NCI-H2227 treated with DMSO at 0.1 percent for 48 hours (cell line): ENCODE measurements at regions not wholly inside any gene's neighbourhood (a gene's known extent, or its start where the extent isn't known, plus 50 kb on each side); places are given as distances from the start of the nearest gene placed in this dataset.

Experiments
- DNase-seq: peaks from one replicate; lab custom pipeline; 2025; lab: John Stamatoyannopoulos, UW

GRCh38 chr9:85260275-85260845 is 481.4 kb downstream of the AGTPBP1 start:
- no peak for DNase-seq

GRCh38 chr9:85258823-85259370 is 482.9 kb downstream of the AGTPBP1 start:
- peak; percentile 43 for DNase-seq

DNA sequence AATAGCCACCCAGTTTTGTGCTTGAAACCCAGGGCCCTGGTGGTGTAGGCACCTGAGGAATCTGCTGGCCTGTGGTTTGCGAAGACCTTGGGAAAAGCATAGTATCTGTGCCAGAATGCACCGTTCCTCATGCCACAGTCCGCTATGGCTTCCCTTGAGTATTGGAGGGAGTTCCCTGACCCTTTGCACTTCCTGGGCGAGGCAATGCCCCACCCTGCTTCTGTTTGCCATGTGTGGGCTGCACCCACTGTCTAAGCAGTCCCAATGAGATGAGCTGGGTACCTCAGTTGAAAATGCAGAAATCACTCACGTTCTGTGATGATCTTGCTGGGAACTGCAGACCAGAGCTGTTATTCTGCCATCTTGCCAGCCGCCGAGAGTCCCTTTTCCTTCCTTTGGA is 483.5 kb downstream of the AGTPBP1 start:
- no peak for DNase-seq

- DNase-seq, result no peak
Measured at GRCh38 chr9:85249313-85249621, 492.5 kb downstream of the AGTPBP1 start.

- DNase-seq, result no peak
Measured at GRCh38 chr9:85248514-85249312, 493.0 kb downstream of the AGTPBP1 start.

DNA sequence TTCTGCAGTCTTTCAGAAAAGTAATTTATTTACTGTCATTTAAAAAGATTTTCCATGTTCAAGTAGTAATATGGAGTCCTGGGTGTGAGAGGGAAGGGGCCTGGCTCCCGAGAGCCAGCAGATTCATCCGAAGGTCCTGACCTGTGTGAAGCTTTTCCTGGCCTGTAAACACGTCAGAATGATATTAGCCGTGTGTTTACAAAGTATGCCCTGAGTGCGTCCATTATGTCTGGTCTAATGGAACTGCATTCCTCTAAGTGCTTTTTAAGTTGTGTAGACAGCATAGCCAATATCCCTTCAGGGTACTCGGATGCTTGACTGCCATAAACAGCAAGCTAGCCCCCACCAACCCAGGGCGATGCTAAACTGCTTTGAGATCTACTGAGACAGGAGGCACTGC is 495.2 kb downstream of the AGTPBP1 start:
- DNase-seq, result peak; percentile 91

- DNase-seq, result no peak
Measured at GRCh38 chr9:85244856-85245255, 496.9 kb downstream of the AGTPBP1 start.

- no peak for DNase-seq
Measured at GRCh38 chr9:85243977-85244376, 497.8 kb downstream of the AGTPBP1 start.

DNA sequence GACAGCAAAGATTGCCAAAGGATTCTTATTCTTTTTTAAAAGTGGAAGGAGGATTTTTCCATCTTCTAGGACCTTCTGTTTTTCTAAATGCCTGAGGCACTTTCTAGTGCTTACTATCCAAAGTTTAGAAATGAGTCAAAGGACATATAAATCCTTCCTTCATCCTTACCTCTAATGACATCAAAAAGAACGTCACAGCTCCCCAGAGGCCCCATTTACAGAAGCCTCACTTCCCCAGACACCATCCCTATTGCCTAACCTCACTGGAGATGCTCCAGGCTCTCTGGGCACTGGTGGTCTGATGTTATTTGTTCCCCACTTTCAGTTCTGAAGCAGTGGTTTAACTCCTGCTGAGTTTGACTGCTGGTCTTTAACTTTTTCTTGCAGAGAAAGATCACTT is 504.3 kb downstream of the AGTPBP1 start:
- no peak for DNase-seq

- DNase-seq, result no peak
Measured at GRCh38 chr9:85230081-85230480, 511.7 kb downstream of the AGTPBP1 start.

GRCh38 chr9:85228111-85228855 is 513.5 kb downstream of the AGTPBP1 start:
- DNase-seq, result no peak

DNA sequence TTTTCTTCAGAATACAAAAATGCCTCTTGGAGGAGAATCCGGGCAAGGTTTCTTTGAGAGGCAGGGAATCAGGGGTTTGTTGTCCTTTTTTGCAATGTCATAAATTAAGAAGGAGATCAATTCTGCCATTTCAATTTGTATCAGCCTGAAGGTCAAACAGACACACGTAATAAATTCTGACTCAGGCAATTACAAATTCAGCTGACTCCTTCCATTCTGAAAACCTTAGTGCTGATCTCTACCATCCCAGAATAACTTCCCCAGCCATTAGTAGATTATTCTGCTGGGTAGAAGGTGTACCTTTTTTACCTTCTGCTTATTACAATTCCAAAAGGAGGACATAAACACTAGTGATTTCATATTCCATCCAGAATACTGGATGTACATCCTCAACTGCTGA is 516.6 kb downstream of the AGTPBP1 start:
- no peak for DNase-seq

GRCh38 chr9:85224729-85225128 is 517.0 kb downstream of the AGTPBP1 start:
- DNase-seq, result no peak

DNA sequence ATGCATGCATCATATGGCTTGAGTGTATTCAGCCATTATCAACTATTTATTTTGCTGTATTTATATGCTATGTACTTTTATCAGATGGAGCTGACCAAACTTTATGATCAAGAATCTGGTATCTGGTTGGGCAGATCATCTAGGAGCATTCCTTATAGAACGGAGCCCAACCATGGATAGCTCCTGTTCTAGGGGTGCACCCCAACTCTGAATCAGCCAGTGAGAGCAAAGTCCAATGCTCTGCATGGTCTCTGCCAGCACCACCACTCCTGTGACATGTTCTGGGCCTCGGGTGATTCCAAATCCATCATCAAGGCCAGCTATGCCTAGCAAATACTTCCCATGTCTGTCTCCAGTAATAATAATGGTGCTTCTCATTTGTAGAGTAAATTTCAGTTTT is 517.5 kb downstream of the AGTPBP1 start:
- DNase-seq, result no peak

GRCh38 chr9:85223506-85224125 is 518.1 kb downstream of the AGTPBP1 start:
- DNase-seq, result no peak

DNA sequence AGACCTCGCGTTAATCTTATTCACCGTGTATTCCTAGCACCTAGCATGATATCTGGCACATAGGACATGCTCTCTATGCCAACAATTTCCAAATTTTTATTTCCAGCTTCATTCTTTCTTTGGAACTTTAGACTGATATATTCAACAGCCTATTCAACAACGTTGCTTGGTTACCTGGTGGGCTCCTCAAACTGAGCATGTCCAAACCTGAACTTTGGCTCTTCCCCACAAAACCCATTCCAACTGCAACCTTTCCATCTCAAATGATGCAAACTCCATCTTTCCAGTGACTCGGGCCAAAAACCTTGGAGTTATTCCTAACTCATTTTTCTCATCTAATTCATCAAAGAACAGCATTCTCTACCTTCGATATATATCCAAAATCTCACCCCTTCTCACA is 525.2 kb downstream of the AGTPBP1 start:
- DNase-seq, result no peak

- no peak for DNase-seq
Measured at GRCh38 chr9:85215961-85216360, 525.8 kb downstream of the AGTPBP1 start.

GRCh38 chr9:85215416-85215815 is 526.3 kb downstream of the AGTPBP1 start:
- DNase-seq, result no peak

GRCh38 chr9:85213650-85214607 is 527.8 kb downstream of the AGTPBP1 start:
- no peak for DNase-seq

- no peak for DNase-seq
Measured at GRCh38 chr9:85212887-85213286, 528.9 kb downstream of the AGTPBP1 start.

GRCh38 chr9:85212209-85212608 is 529.5 kb downstream of the AGTPBP1 start:
- no peak for DNase-seq
